22Rv1 (cell line): ENCODE measurements at regions not wholly inside any gene's neighbourhood (a gene's known extent, or its start where the extent isn't known, plus 50 kb on each side); places are given as distances from the start of the nearest gene placed in this dataset.

Experiments
- H3K27ac ChIP-seq: fragments of 450-650 bp; 2 replicates; pipeline ENCODE4 v1.5.1; 2017
- CTCF ChIP-seq: fragments of 450-650 bp; IDR thresholded peaks from 2 replicates; pipeline ENCODE4 v1.5.1; 2017; ENCODE audit warnings: mild to moderate bottlenecking
- ZFX ChIP-seq: fragments of 450-650 bp; IDR thresholded peaks from 2 replicates; pipeline ENCODE4 v1.6.1; 2017; ENCODE audit warnings: antibody characterized with exemption, borderline replicate concordance

GRCh38 chr6:152874267-152874666, 108.6 kb downstream of the FBXO5 start:
- TF ChIP-seq ZFX: no peak
- TF ChIP-seq CTCF: no peak
- H3K27ac ChIP-seq: no peak overlapping the region

DNA sequence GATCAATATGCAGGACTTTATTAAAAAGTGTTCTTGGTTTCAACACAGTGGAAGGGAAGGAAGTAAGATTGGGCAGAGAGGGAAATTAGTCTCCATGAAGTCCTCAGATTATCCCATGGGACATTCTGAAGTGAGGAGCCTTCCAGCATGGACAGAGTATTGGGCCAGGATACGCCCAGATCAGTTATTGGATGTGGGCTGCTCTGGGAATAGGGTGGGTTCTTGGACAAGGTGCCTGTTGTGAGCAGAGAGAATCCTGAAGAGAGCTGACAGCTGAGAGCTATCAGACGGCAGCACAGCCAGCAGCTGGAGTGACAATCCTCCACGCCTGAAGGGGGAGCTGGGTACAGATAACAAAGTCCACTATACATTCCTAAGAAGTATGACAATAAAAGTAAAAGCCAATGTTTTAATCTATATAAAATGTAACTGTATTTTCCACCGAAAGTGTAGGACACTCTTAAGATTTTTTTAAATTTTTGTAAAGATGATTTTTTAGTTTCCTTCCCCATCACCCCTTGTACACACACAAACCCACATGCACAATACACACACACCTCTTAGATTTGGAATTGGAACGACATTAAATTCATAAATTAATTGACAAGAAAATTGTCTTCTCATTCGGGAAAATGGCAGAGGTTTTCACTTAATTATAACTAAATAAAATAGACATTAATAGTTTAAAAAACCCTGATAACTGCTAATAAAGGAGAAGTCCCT, 107.8 kb downstream of the FBXO5 start:
- TF ChIP-seq CTCF (no peak), ZFX (no peak)
- no peak overlapping the region for H3K27ac ChIP-seq

GRCh38 chr6:152879681-152880080, 103.2 kb downstream of the FBXO5 start:
- no peak overlapping the region for H3K27ac ChIP-seq
- TF ChIP-seq ZFX (no peak), CTCF (no peak)

DNA sequence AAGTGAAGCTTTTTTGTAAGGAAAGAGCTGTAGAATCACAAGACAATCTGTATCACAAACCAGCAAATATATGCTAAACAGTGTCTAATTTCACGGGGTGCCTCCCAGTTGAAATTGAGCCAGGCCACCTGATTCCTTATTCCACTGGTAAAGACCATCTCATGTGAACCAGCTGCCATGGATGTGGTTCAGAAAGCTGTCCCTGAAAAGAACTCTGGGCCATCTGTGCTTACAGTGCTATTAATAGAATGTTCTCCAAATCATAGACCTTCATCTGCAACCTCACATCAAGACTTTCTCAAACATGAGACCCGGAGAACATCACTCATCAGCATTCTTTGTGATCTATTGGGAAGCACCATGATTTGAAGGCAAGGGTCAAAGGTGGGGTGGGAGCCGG, 89.7 kb downstream of the FBXO5 start:
- TF ChIP-seq CTCF: no peak
- TF ChIP-seq ZFX: no peak
- H3K27ac ChIP-seq: no peak overlapping the region

- TF ChIP-seq CTCF (no peak), ZFX (no peak)
- H3K27ac ChIP-seq: no peak overlapping the region
These were observed 85.9 kb downstream of the FBXO5 start for GRCh38 chr6:152896923-152897322.

DNA sequence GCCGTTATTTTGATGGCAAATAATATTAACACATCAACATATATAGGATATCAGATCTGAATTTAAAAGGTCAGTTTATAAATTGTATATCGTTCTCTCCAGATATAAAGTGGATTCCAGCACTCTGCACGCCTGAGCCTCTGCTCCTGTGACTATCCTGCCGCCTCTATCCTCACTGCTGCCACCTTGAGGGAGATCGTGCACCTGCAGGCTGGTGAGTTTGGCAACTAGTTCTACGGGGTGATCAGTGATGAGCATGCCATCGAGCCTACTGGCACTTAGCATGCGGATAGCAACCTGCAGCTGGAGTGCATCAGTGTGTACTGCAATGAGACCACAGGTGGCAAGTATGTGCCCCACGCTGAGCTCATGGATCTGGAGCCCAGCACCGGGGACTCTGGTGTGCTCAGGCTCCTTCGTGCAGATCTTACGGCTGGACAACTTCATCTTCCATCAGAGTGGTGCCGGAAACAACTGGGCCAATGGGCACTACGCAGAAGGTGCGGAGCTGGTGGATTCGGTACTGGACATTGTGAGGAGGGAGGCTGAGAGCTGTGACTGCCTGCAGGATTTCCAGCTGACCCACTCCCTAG, 84.9 kb downstream of the FBXO5 start:
- TF ChIP-seq ZFX (no peak), CTCF (peak; percentile 94)
- no peak overlapping the region for H3K27ac ChIP-seq

DNA sequence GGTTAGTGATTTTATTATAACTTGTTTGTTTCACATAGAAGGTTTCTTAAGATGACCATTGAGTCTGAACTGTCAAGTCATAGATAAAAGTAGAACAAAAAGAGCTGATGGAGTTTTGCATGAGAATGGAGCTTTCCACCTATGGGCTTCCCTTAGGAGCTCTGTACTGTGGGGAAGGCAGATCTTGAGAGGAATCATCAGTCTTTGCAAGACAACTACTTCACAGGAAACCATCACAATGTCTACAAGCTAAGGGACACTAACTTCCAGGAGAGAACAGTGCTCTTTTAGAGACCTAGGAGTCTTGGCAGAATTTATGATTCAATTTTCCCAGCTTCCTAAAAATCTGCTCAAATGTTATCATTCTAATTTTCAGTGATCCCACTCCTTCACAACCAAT, 78.2 kb downstream of the FBXO5 start:
- no peak for TF ChIP-seq CTCF
- TF ChIP-seq ZFX: no peak
- H3K27ac ChIP-seq: no peak overlapping the region
